DOHH2 (cell line): ENCODE measurements at regions not wholly inside any gene's neighbourhood (a gene's known extent, or its start where the extent isn't known, plus 50 kb on each side); places are given as distances from the start of the nearest gene placed in this dataset.

ENCODE experiments used
- H3F3A ChIP-seq: fragments of 200-600 bp; sonication (generic), shearing (Covaris generic); 2 replicates; pipeline ENCODE4 v1.6.0; 2016; ENCODE audit warnings: antibody characterized with exemption, mild to moderate bottlenecking; ENCODE audit not compliant: control insufficient read depth, insufficient read depth
- H3K27ac ChIP-seq: fragments of 200-600 bp; sonication (generic); 2 replicates; pipeline ENCODE4 v1.5.1; 2014; ENCODE audit warnings: low read depth, mild to moderate bottlenecking, low read length, moderate library complexity
- H3K27me3 ChIP-seq: fragments of 200-600 bp; sonication (generic); 2 replicates; pipeline ENCODE4 v1.6.1; 2014; ENCODE audit warnings: mild to moderate bottlenecking, low read length, mixed read lengths; ENCODE audit not compliant: control insufficient read depth
- H3K36me3 ChIP-seq: fragments of 200-600 bp; sonication (generic); 2 replicates; pipeline ENCODE4 v1.6.1; 2014; ENCODE audit warnings: mild to moderate bottlenecking, low read length, moderate library complexity, mixed read lengths; ENCODE audit not compliant: control insufficient read depth
- H3K4me1 ChIP-seq: fragments of 200-600 bp; sonication (generic); 2 replicates; pipeline ENCODE4 v1.6.1; 2014; ENCODE audit warnings: mild to moderate bottlenecking, low read length, mixed read lengths; ENCODE audit not compliant: control insufficient read depth
- H3K4me2 ChIP-seq: fragments of 200-600 bp; sonication (generic); 2 replicates; pipeline ENCODE4 v1.6.0; 2014; ENCODE audit warnings: mild to moderate bottlenecking, low read length, moderate library complexity
- H3K4me3 ChIP-seq: fragments of 200-600 bp; sonication (generic); 2 replicates; pipeline ENCODE4 v1.5.1; 2014; ENCODE audit warnings: mild to moderate bottlenecking, low read length, mixed read lengths
- H3K79me2 ChIP-seq: fragments of 200-600 bp; sonication (generic); 2 replicates; pipeline ENCODE4 v1.6.1; 2014; ENCODE audit warnings: mild to moderate bottlenecking, low read length, mixed read lengths; ENCODE audit not compliant: control insufficient read depth
- H3K9me2 ChIP-seq: fragments of 200-600 bp; sonication (generic); replicated peaks from 2 replicates; pipeline ENCODE4 v1.6.1; 2014; ENCODE audit warnings: mild to moderate bottlenecking, low read length, mixed read lengths; ENCODE audit not compliant: control insufficient read depth
- H3K9me3 ChIP-seq: fragments of 200-600 bp; sonication (generic); 2 replicates; pipeline ENCODE4 v1.6.1; 2014; ENCODE audit warnings: antibody characterized with exemption, low read length, mixed read lengths; ENCODE audit not compliant: control insufficient read depth, insufficient read depth
- H4K20me1 ChIP-seq: fragments of 200-600 bp; sonication (generic); 2 replicates; pipeline ENCODE4 v1.6.0; 2014; ENCODE audit warnings: low read depth, mild to moderate bottlenecking, antibody characterized with exemption, low read length, moderate library complexity; ENCODE audit not compliant: control insufficient read depth, insufficient read depth
- CTCF ChIP-seq: fragments of 200-600 bp; sonication (generic); IDR thresholded peaks from one replicate; pipeline ENCODE4 v1.5.1; 2014; ENCODE audit warnings: antibody characterized with exemption, mild to moderate bottlenecking, low read depth, low read length; ENCODE audit not compliant: poor library complexity, severe bottlenecking
- EZH2phosphoT487 ChIP-seq: fragments of 200-600 bp; sonication (generic); IDR thresholded peaks from 2 replicates; pipeline ENCODE4 v1.6.1; 2017; ENCODE audit warnings: borderline replicate concordance, mild to moderate bottlenecking, antibody characterized with exemption, low read length, moderate library complexity, mixed read lengths

GRCh38 chr12:47410862-47411261 lies 295.0 kb downstream of the RPAP3 start:
- no peaks in the 10 kb centered on the region for H3K36me3 ChIP-seq
- H3K27me3 ChIP-seq, result peaks cover 8% of the 10 kb centered on the region

GRCh38 chr12:47410383-47410782 lies 295.4 kb downstream of the RPAP3 start:
- peaks cover 12% of the 10 kb centered on the region for H3K4me1 ChIP-seq
- no peak overlapping the region for H3K4me2 ChIP-seq
- H3K79me2 ChIP-seq, result no peaks in the 10 kb centered on the region
- TF ChIP-seq EZH2phosphoT487, result no peak
- no peak for TF ChIP-seq CTCF
- H3K9me3 ChIP-seq, result no peaks in the 10 kb centered on the region
- no peak overlapping the region for H3K4me3 ChIP-seq
- no peaks in the 10 kb centered on the region for H3F3A ChIP-seq
- H3K9me2 ChIP-seq, result no peaks in the 10 kb centered on the region
- H3K36me3 ChIP-seq, result no peaks in the 10 kb centered on the region
- no peaks in the 10 kb centered on the region for H4K20me1 ChIP-seq
- H3K27me3 ChIP-seq, result peaks cover 8% of the 10 kb centered on the region
- no peak overlapping the region for H3K27ac ChIP-seq

More at GRCh38 chr12:47410862-47411261, 295.0 kb downstream of the RPAP3 start:
- H4K20me1 ChIP-seq, result no peaks in the 10 kb centered on the region
- no peak overlapping the region for H3K4me3 ChIP-seq
- no peak overlapping the region for H3K4me2 ChIP-seq
- H3K9me2 ChIP-seq, result no peaks in the 10 kb centered on the region
- H3K9me3 ChIP-seq, result no peaks in the 10 kb centered on the region
- H3K79me2 ChIP-seq, result no peaks in the 10 kb centered on the region
- H3K4me1 ChIP-seq, result peaks cover 12% of the 10 kb centered on the region
- no peak overlapping the region for H3K27ac ChIP-seq
- no peaks in the 10 kb centered on the region for H3F3A ChIP-seq
- no peak for TF ChIP-seq CTCF
- TF ChIP-seq EZH2phosphoT487, result no peak

GRCh38 chr12:47409310-47409987 lies 296.4 kb downstream of the RPAP3 start:
- Histone ChIP-seq H3K9me2 (no peaks in the 10 kb centered on the region), H3K79me2 (no peaks in the 10 kb centered on the region), H3K4me3 (no peak overlapping the region), H3K4me2 (no peak overlapping the region), H3K9me3 (no peaks in the 10 kb centered on the region), H3F3A (no peaks in the 10 kb centered on the region), H3K36me3 (no peaks in the 10 kb centered on the region), H3K27me3 (peaks cover 8% of the 10 kb centered on the region), H3K4me1 (peaks cover 12% of the 10 kb centered on the region), H4K20me1 (no peaks in the 10 kb centered on the region), H3K27ac (no peak overlapping the region)
- TF ChIP-seq CTCF, result no peak
- no peak for TF ChIP-seq EZH2phosphoT487
